Midbrain (tissue), 1 donor: ENCODE measurements at regions not wholly inside any gene's neighbourhood (a gene's known extent, or its start where the extent isn't known, plus 50 kb on each side); places are given as distances from the start of the nearest gene placed in this dataset.
"Not testable (repeated sequence)": the region's sequence is repeated elsewhere in the genome, so short reads cannot be mapped to it uniquely, and the experiment has no call there.

ENCODE experiments used
- DNase-seq: peaks from one replicate; lab custom pipeline; 2025; lab: John Stamatoyannopoulos, UW

GRCh38 chr14:96686126-96686525 is 111.1 kb upstream of the VRK1 start:
- DNase-seq, result no peak

GRCh38 chr14:96688629-96689028 is 108.6 kb upstream of the VRK1 start:
- no peak for DNase-seq

GRCh38 chr14:96690713-96691383 is 106.3 kb upstream of the VRK1 start:
- DNase-seq, result no peak

GRCh38 chr14:96693252-96693820 is 103.8 kb upstream of the VRK1 start:
- no peak for DNase-seq

- no peak for DNase-seq
Measured at GRCh38 chr14:96693987-96694386, 103.2 kb upstream of the VRK1 start.

- no peak for DNase-seq
Measured at GRCh38 chr14:96698960-96699539, 98.1 kb upstream of the VRK1 start.

- DNase-seq, result no peak
Measured at GRCh38 chr14:96699666-96700065, 97.5 kb upstream of the VRK1 start.

- DNase-seq, result no peak
Measured at GRCh38 chr14:96702831-96703230, 94.4 kb upstream of the VRK1 start.

GRCh38 chr14:96705422-96706092 is 91.6 kb upstream of the VRK1 start:
- DNase-seq, result no peak

GRCh38 chr14:96706893-96707292 is 90.3 kb upstream of the VRK1 start:
- DNase-seq, result no peak

GRCh38 chr14:96710060-96710666 is 87.0 kb upstream of the VRK1 start:
- DNase-seq, result no peak

- no peak for DNase-seq
Measured at GRCh38 chr14:96711559-96712267, 85.5 kb upstream of the VRK1 start.

- DNase-seq, result no peak
Measured at GRCh38 chr14:96713426-96713825, 83.8 kb upstream of the VRK1 start.

GRCh38 chr14:96714537-96714936 is 82.6 kb upstream of the VRK1 start:
- not testable (repeated sequence) for DNase-seq

- no peak for DNase-seq
Measured at GRCh38 chr14:96717116-96717515, 80.1 kb upstream of the VRK1 start.

GRCh38 chr14:96718407-96718806 is 78.8 kb upstream of the VRK1 start:
- no peak for DNase-seq

GRCh38 chr14:96720702-96721101 is 76.5 kb upstream of the VRK1 start:
- not testable (repeated sequence) for DNase-seq

GRCh38 chr14:96722736-96723135 is 74.4 kb upstream of the VRK1 start:
- no peak for DNase-seq

- DNase-seq, result no peak
Measured at GRCh38 chr14:96723946-96724345, 73.2 kb upstream of the VRK1 start.

GRCh38 chr14:96725232-96725631 is 72.0 kb upstream of the VRK1 start:
- no peak for DNase-seq

- DNase-seq, result no peak
Measured at GRCh38 chr14:96727073-96727472, 70.1 kb upstream of the VRK1 start.

GRCh38 chr14:96727491-96727890 is 69.7 kb upstream of the VRK1 start:
- no peak for DNase-seq
